HL-60/S4 treated with retinoic acid at 250 ng/mL for 4 days and 3 days (cell line): ENCODE measurements at regions not wholly inside any gene's neighbourhood (a gene's known extent, or its start where the extent isn't known, plus 50 kb on each side); places are given as distances from the start of the nearest gene placed in this dataset.

ENCODE experiments used
- in situ Hi-C: fragments of 300-500 bp; cut with MboI; formaldehyde crosslinking; loops from 2 replicates; pipeline ENCODE4 v1.7.0; 2022; ENCODE audit warnings: low sequenced_read_pairs

GRCh38 chr18:32545631-32546030 lies 74.9 kb upstream of the GAREM1 start:
- in situ Hi-C loops, result no loop called here

GRCh38 chr18:32544088-32544487 lies 73.4 kb upstream of the GAREM1 start:
- in situ Hi-C loops, result no loop called here

GRCh38 chr18:32542221-32542798 lies 71.6 kb upstream of the GAREM1 start:
- in situ Hi-C loops, result no loop called here

DNA sequence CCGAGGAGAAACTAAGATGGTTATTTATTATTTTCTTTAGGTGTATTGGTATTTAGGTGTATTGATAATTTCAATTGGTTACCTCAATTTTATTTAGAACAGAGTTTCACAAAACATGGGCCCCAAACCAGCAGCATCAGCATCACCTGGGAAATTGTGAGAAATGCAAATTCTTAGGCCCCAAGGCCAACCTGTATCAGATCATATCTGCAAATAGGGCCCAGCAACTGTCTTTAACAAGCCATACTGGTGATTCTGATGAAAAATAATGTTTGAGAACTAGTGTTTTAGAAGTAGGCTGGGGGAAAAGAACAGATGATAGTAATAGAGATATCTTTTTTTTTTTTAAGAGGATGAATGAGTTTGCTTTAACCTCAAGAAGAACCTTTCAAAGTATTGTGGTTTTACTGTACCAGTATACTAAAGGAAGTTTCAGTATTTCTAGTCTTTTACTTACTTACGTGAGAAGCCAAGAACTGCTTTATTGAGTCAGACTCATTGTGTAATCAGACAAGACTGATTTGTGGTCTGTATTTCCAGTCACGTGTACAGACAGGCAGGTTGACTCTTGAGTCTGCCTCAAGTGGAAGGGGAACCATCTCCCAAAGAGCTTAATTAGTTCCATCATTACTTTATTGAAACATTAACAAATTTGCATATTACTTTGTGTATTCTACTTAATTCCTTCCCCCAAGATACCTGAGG lies 60.4 kb upstream of the GAREM1 start:
- in situ Hi-C loops, result no loop called here

- in situ Hi-C loops, result no loop called here
Observed at GRCh38 chr18:32529722-32530420, 59.2 kb upstream of the GAREM1 start.

- in situ Hi-C loops, result no loop called here
Observed at GRCh38 chr18:32520771-32521170, 50.1 kb upstream of the GAREM1 start.
